K562 (cell line): ENCODE measurements at regions not wholly inside any gene's neighbourhood (a gene's known extent, or its start where the extent isn't known, plus 50 kb on each side); places are given as distances from the start of the nearest gene placed in this dataset.

Experiments used
- BCL6 ChIP-seq: fragments of 250-450 bp; sonication (Bioruptor Pico); IDR thresholded peaks from 2 replicates; pipeline ENCODE4 v1.4.0; 2020
- BCOR ChIP-seq: fragments of 450-650 bp; IDR thresholded peaks from 2 replicates; pipeline ENCODE4 v1.6.1; 2016
- BRF2 ChIP-seq: IDR thresholded peaks from 3 replicates; pipeline ENCODE4 v1.6.1; 2011; ENCODE audit warnings: borderline replicate concordance, mild to moderate bottlenecking; ENCODE audit not compliant: insufficient read length, insufficient read depth
- EP300 ChIP-seq: IDR thresholded peaks from 2 replicates; pipeline ENCODE4 v1.6.1; 2012; ENCODE audit warnings: low read length, improper control_type of control experiment
- FOXJ3 ChIP-seq: sonication (generic); formaldehyde crosslinking; IDR thresholded peaks from 2 replicates; pipeline ENCODE4 v1.4.0; 2020; ENCODE audit warnings: mild to moderate bottlenecking, missing genetic modification reagents
- FOXP4 ChIP-seq: sonication (generic); formaldehyde crosslinking; IDR thresholded peaks from 2 replicates; pipeline ENCODE4 v1.8.0; 2022; ENCODE audit warnings: mild to moderate bottlenecking, missing genetic modification reagents, borderline replicate concordance
- KDM1A ChIP-seq, 2 experiments: fragments of 450-650 bp; IDR thresholded peaks; 2 replicates each; pipeline ENCODE4 v1.6.1; 2016; ENCODE audit warnings: mild to moderate bottlenecking in 2 of 2
- KHSRP ChIP-seq: fragments of 450-650 bp; IDR thresholded peaks from 2 replicates; pipeline ENCODE4 v1.6.1; 2017
- MTF1 ChIP-seq: fragments of 250-450 bp; sonication (Bioruptor Pico); IDR thresholded peaks from 2 replicates; pipeline ENCODE4 v1.9.0; 2021; ENCODE audit warnings: moderate library complexity, mild to moderate bottlenecking, inconsistent platforms, borderline replicate concordance
- NCOR1 ChIP-seq: fragments of 450-650 bp; IDR thresholded peaks from 2 replicates; pipeline ENCODE4 v1.6.1; 2016; ENCODE audit warnings: mild to moderate bottlenecking, moderate library complexity
- RBFOX2 ChIP-seq: fragments of 200-400 bp; formaldehyde crosslinking; IDR thresholded peaks from 2 replicates; pipeline ENCODE4 v1.6.1; 2017; ENCODE audit warnings: low read depth, mild to moderate bottlenecking, low read length, moderate library complexity
- RBM17 ChIP-seq: fragments of 200-400 bp; formaldehyde crosslinking; IDR thresholded peaks from 2 replicates; pipeline ENCODE4 v1.6.1; 2017; ENCODE audit warnings: low read depth, mild to moderate bottlenecking, low read length, borderline replicate concordance
- SMARCA5 ChIP-seq: fragments of 450-650 bp; IDR thresholded peaks from 2 replicates; pipeline ENCODE4 v1.6.1; 2016
- TCF7 ChIP-seq: sonication (generic); IDR thresholded peaks from 2 replicates; pipeline ENCODE4 v1.6.1; 2016; ENCODE audit warnings: antibody characterized with exemption, borderline replicate concordance
- TEAD1 ChIP-seq, 2 experiments: fragments of 450-650 bp in 1 of 2; sonication (generic) in 1 of 2; formaldehyde crosslinking; IDR thresholded peaks; 2 replicates each; pipeline versions ENCODE4 v1.4.0 to v1.8.0; 2020 to 2022; ENCODE audit warnings: mild to moderate bottlenecking in 2 of 2, missing genetic modification reagents in 1 of 2
- TEAD2 ChIP-seq: fragments of 450-650 bp; IDR thresholded peaks from 2 replicates; pipeline ENCODE4 v1.6.1; 2016; ENCODE audit warnings: missing genetic modification characterization, control low read depth, missing compliant biosample characterization
- TSHZ1 ChIP-seq: fragments of 250-450 bp; sonication (Bioruptor Pico); IDR thresholded peaks from 2 replicates; pipeline ENCODE4 v1.4.0; 2020; ENCODE audit warnings: mild to moderate bottlenecking, moderate library complexity
- ZC3H8 ChIP-seq: fragments of 450-650 bp; IDR thresholded peaks from 2 replicates; pipeline ENCODE4 v1.6.1; 2017
- ZFP30 ChIP-seq: fragments of 250-450 bp; sonication (Bioruptor Pico); IDR thresholded peaks from 2 replicates; pipeline ENCODE4 v1.8.0; 2022; ENCODE audit warnings: moderate library complexity, mild to moderate bottlenecking, inconsistent platforms, borderline replicate concordance
- ZNF134 ChIP-seq: fragments of 250-450 bp; sonication (Bioruptor Pico); conservative IDR thresholded peaks from 2 replicates; pipeline ENCODE4 v1.4.0; 2020
- ZNF655 ChIP-seq: fragments of 250-450 bp; sonication (Bioruptor Pico); IDR thresholded peaks from 2 replicates; pipeline ENCODE4 v1.5.0; 2021
- ZSCAN32 ChIP-seq: fragments of 450-650 bp; formaldehyde crosslinking; IDR thresholded peaks from 2 replicates; pipeline ENCODE4 v1.4.0; 2020; ENCODE audit warnings: mild to moderate bottlenecking, moderate library complexity

- TF ChIP-seq TSHZ1 = no peak
- TF ChIP-seq FOXP4 = no peak
- no peak for TF ChIP-seq ZNF655 (CRISPR knock-in tag)
- no peak for TF ChIP-seq MTF1 (CRISPR knock-in tag)
- TF ChIP-seq SMARCA5 = no peak
- no peak for TF ChIP-seq KDM1A (IDR thresholded peaks at IDR 0.05)
- TF ChIP-seq ZNF134 (CRISPR knock-in tag) = no peak
- peak; percentile 44; the same call in 1 of the 2 replicates for TF ChIP-seq EP300
- TF ChIP-seq KHSRP = no peak
- no peak for TF ChIP-seq RBFOX2
- TF ChIP-seq BCOR = 0 out of 2 replicates have a peak, but pooled peaks have one; percentile 20
- no peak for TF ChIP-seq ZSCAN32 (CRISPR knock-in tag)
- TF ChIP-seq NCOR1 = peak; percentile 74
- no peak for TF ChIP-seq TEAD2 (tag)
- TF ChIP-seq ZC3H8 = no peak
- no peak for TF ChIP-seq RBM17
- TF ChIP-seq FOXJ3 (CRISPR knock-in tag) = no peak
- no peak for TF ChIP-seq ZFP30 (CRISPR knock-in tag)
- TF ChIP-seq TEAD1 (CRISPR knock-in tag; IDR thresholded peaks at IDR 0.05) = no peak
- TF ChIP-seq BRF2 = no peak
- TF ChIP-seq TCF7 = no peak
- TF ChIP-seq BCL6 (CRISPR knock-in tag) = no peak
Measured at GRCh38 chr2:74043345-74044329, 58.9 kb downstream of the TET3 start (continued).
